H1 (cell line): ENCODE measurements at regions not wholly inside any gene's neighbourhood (a gene's known extent, or its start where the extent isn't known, plus 50 kb on each side); places are given as distances from the start of the nearest gene placed in this dataset.

Experiments
- CBX5 ChIP-seq: fragments of 300-800, 300-1000 bp; sonication (generic); IDR thresholded peaks from 2 replicates; pipeline ENCODE4 v1.7.1; 2016; ENCODE audit warnings: antibody characterized with exemption, low read length, low read depth
- JUND ChIP-seq: IDR thresholded peaks from 2 replicates; pipeline ENCODE4 v1.6.1; 2011; ENCODE audit warnings: mild to moderate bottlenecking, improper control_type of control experiment, low read length

DNA sequence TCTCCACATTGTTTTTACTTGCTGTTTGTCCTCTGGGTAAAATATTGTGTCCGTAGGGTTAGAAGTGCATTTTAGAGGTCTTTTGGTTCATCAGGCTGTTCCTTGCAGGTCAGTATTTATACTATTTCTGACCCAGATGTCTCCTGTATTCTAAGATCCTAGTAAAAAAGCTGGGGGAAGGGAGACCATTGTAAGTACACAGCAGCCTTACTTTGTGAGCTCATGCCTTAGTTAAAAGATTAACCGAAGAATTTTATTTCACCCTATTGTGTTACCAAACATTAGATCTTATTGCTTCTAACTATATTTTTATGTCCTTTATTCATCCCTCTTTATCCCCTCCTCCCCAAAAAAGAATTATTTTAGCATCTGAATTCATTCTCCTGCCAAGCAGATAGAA is 444.1 kb upstream of the RBFOX1 start (continued):
- TF ChIP-seq CBX5 (no peak), JUND (no peak)
